DND-41 (cell line): ENCODE measurements at regions not wholly inside any gene's neighbourhood (a gene's known extent, or its start where the extent isn't known, plus 50 kb on each side); places are given as distances from the start of the nearest gene placed in this dataset.

Source experiments
- ATAC-seq: fragments of 200-7000 bp; cut with Tn5 transposase; 3 replicates; pipeline ENCODE4 v1.9.1; 2021; ENCODE audit warnings: low read depth; ENCODE audit not compliant: insufficient read depth
- DNase-seq: peaks from one replicate; pipeline ENCODE4 v3.0.0-alpha.2; 2020
- H2AFZ ChIP-seq: 2 replicates; pipeline ENCODE4 v1.6.0; 2012; ENCODE audit warnings: low read depth, low read length
- H3K27ac ChIP-seq: 2 replicates; pipeline ENCODE4 v1.5.1; 2012; ENCODE audit warnings: low read length, inconsistent platforms
- H3K27me3 ChIP-seq: fragments of 200-600 bp; sonication (generic); 2 replicates; pipeline ENCODE4 v1.6.0; 2012; ENCODE audit warnings: low read length, mild to moderate bottlenecking, inconsistent platforms; ENCODE audit not compliant: insufficient read depth, poor library complexity
- H3K36me3 ChIP-seq: 2 replicates; pipeline ENCODE4 v1.5.1; 2012; ENCODE audit warnings: low read length, inconsistent platforms; ENCODE audit not compliant: insufficient read depth
- H3K4me1 ChIP-seq: 2 replicates; pipeline ENCODE4 v1.5.1; 2012; ENCODE audit warnings: mild to moderate bottlenecking, low read length; ENCODE audit not compliant: insufficient read depth
- H3K4me2 ChIP-seq: 2 replicates; pipeline ENCODE4 v1.6.0; 2012; ENCODE audit warnings: mild to moderate bottlenecking, moderate library complexity, low read length, inconsistent platforms; ENCODE audit not compliant: insufficient read depth
- H3K4me3 ChIP-seq, 2 experiments: fragments of 200-600 bp in 1 of 2; shearing (Covaris generic) in 1 of 2; 2 replicates each; pipeline ENCODE4 v1.5.1; 2012 to 2016; ENCODE audit warnings: inconsistent platforms in 2 of 2, low read length in 2 of 2, mild to moderate bottlenecking in 2 of 2, low read depth in 1 of 2, moderate library complexity in 1 of 2
- H3K79me2 ChIP-seq: 2 replicates; pipeline ENCODE4 v1.6.0; 2012; ENCODE audit warnings: low read length, inconsistent platforms; ENCODE audit not compliant: insufficient read depth
- H3K9ac ChIP-seq: 2 replicates; pipeline ENCODE4 v1.6.0; 2012; ENCODE audit warnings: low read depth, mild to moderate bottlenecking, inconsistent platforms, low read length, moderate library complexity
- H3K9me3 ChIP-seq: 2 replicates; pipeline ENCODE4 v1.5.1; 2012; ENCODE audit warnings: low read length, moderate library complexity, mild to moderate bottlenecking, inconsistent platforms; ENCODE audit not compliant: insufficient read depth, severe bottlenecking
- H4K20me1 ChIP-seq: 2 replicates; pipeline ENCODE4 v1.6.0; 2012; ENCODE audit warnings: low read length; ENCODE audit not compliant: insufficient read depth
- EZH2 ChIP-seq: IDR thresholded peaks from 3 replicates; pipeline ENCODE4 v1.6.1; 2012; ENCODE audit warnings: borderline replicate concordance, low read depth, mild to moderate bottlenecking, moderate library complexity, low read length, inconsistent platforms; ENCODE audit not compliant: severe bottlenecking
- TF ChIP-seq, protein P1 (sequence below): IDR thresholded peaks from 2 replicates; pipeline ENCODE4 v1.5.1; 2012; ENCODE audit warnings: borderline replicate concordance, low read length, moderate library complexity, mild to moderate bottlenecking; ENCODE audit not compliant: poor library complexity, severe bottlenecking; ENCODE audit errors: extremely low read depth

DNA sequence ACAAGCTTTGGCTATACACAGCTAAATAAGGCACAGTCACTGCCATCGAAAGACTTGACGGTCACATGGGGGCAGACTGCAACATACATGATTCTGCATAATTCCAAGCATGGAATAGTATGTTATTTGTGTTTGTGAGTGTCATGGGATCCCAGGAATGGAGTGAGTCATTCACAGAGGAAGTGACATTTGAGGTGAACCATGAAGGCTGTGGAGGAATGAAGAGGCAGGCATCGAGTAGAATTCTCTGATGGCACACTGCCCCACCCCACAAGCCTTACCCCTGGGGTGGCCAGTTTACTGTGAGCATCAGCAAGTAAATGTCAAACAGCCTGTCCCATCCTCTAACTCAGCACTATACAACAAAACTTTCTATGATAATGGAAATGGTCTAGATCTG lies 619.7 kb downstream of the MID1IP1 start:
- H3K9ac ChIP-seq: no peak overlapping the region
- no peak for TF ChIP-seq EZH2
- TF ChIP-seq, protein P1, sequence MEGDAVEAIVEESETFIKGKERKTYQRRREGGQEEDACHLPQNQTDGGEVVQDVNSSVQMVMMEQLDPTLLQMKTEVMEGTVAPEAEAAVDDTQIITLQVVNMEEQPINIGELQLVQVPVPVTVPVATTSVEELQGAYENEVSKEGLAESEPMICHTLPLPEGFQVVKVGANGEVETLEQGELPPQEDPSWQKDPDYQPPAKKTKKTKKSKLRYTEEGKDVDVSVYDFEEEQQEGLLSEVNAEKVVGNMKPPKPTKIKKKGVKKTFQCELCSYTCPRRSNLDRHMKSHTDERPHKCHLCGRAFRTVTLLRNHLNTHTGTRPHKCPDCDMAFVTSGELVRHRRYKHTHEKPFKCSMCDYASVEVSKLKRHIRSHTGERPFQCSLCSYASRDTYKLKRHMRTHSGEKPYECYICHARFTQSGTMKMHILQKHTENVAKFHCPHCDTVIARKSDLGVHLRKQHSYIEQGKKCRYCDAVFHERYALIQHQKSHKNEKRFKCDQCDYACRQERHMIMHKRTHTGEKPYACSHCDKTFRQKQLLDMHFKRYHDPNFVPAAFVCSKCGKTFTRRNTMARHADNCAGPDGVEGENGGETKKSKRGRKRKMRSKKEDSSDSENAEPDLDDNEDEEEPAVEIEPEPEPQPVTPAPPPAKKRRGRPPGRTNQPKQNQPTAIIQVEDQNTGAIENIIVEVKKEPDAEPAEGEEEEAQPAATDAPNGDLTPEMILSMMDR: no peak
- H3K4me3 ChIP-seq: no peak overlapping the region
- no peak overlapping the region for H3K27ac ChIP-seq
- H3K36me3 ChIP-seq: no peaks in the 10 kb centered on the region
- no peak overlapping the region for H3K4me2 ChIP-seq
- no peaks in the 10 kb centered on the region for H3K4me1 ChIP-seq
- no peaks in the 10 kb centered on the region for H4K20me1 ChIP-seq
- H2AFZ ChIP-seq: no peak overlapping the region
- ATAC-seq (no peak), DNase-seq (no peak)
- H3K79me2 ChIP-seq: no peaks in the 10 kb centered on the region
- H3K27me3 ChIP-seq: no peaks in the 10 kb centered on the region
- H3K9me3 ChIP-seq: no peaks in the 10 kb centered on the region

DNA sequence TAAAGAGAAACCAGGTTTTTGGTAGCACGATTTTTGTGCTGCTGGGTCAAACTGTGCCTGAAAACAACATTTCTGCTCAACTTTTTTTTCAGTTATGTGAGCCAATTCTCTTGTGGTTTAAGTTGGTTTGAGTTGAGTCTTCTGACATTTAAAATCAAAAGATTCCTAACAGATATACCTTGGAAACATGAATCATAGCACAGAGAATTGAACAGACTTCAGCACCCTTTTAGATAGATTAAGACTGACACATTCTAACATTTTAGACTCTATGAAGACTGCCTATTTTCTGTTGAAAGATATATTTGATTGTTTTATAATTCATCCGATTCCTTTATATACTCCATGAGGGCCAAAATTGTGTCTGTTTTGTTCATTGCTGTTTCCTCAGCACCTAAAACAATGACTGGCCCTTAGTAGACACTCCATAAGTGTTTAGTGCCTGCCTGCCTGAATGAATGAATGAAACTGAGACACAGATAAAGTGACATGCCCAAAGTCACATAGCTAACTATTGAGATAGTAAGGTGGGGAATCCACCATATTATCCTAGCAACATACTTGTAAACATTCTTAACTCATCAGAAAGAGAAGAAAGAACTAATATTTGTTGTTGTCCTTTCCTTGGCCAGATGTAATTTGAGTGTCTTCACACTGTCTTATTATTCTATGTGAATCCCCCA lies 624.0 kb downstream of the MID1IP1 start:
- Histone ChIP-seq H3K79me2 (no peaks in the 10 kb centered on the region), H4K20me1 (no peaks in the 10 kb centered on the region), H3K27me3 (no peaks in the 10 kb centered on the region), H3K4me2 (no peak overlapping the region), H3K9ac (no peak overlapping the region), H2AFZ (no peak overlapping the region), H3K4me1 (no peaks in the 10 kb centered on the region), H3K27ac (no peak overlapping the region), H3K36me3 (no peaks in the 10 kb centered on the region), H3K4me3 (no peak overlapping the region), H3K9me3 (no peaks in the 10 kb centered on the region)
- DNase-seq (no peak), ATAC-seq (no peak)
- TF ChIP-seq EZH2: no peak
- TF ChIP-seq, protein P1: no peak

DNA sequence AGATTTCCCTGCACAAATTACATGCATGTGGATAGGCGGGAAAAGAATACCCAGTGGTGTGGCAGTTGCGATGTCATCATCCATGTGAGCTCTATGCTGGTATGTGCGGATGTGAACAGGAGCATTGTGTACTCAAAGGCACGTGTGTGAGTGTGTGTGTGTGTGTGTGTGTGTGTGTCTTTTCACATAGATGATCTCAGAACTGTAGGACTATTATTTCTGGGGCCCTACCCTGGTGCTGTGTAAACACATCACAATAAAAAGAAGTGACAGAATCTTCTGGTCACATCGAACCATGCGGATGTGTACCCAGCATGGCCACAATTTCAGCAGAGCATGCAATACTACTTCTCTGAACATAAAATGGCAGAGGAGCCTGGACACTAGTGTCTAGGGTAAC lies 624.8 kb downstream of the MID1IP1 start:
- Histone ChIP-seq H3K36me3 (no peaks in the 10 kb centered on the region), H3K9ac (no peak overlapping the region), H3K27me3 (no peaks in the 10 kb centered on the region), H3K79me2 (no peaks in the 10 kb centered on the region), H3K9me3 (no peaks in the 10 kb centered on the region), H3K4me2 (no peak overlapping the region), H3K27ac (no peak overlapping the region), H4K20me1 (no peaks in the 10 kb centered on the region), H3K4me3 (no peak overlapping the region), H2AFZ (no peak overlapping the region), H3K4me1 (no peaks in the 10 kb centered on the region)
- DNase-seq (no peak), ATAC-seq (no peak)
- TF ChIP-seq EZH2: no peak
- TF ChIP-seq, protein P1: no peak
